ENCODE measurements at regions not wholly inside any gene's neighbourhood (a gene's known extent, or its start where the extent isn't known, plus 50 kb on each side); places are given as distances from the start of the nearest gene placed in this dataset.

DNA sequence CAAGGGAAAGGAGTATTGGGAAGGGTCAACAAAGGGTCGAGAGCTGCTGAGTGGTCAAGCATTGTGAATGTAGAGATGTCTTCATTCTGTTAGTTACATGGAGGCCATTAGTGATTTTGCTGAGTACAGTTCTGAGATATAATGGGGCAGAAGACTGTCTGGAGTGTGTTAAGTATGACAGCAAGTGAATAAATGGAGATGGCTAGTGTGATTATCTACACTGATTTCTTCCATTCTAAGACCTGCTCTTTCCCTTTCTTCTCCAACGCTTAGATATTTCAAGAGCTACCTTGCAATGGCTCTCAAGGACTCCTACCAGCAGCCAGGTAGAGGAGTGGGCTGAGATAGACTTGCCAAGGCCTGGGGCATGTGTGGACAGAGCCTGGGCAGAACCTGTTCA is 216.5 kb downstream of the MFSD1 start:
- H3K36me3 ChIP-seq (ENCODE audit: insufficient read depth, low read length) = no peaks in the 10 kb centered on the region
- H3K9ac ChIP-seq (ENCODE audit: low read depth, low read length) = no peak overlapping the region
- no peaks in the 10 kb centered on the region for H3K9me3 ChIP-seq (replicated peaks; ENCODE audit: low read length)
- no peak overlapping the region for H3K4me3 ChIP-seq (ENCODE audit: low read length)
- H3K4me1 ChIP-seq (ENCODE audit: control insufficient read depth, insufficient read depth, low read length) = no peaks in the 10 kb centered on the region
- no peaks in the 10 kb centered on the region for H3K27me3 ChIP-seq (ENCODE audit: control insufficient read depth, insufficient read depth, low read length)
- no peak overlapping the region for H3K4me2 ChIP-seq (ENCODE audit: low read length)

DNA sequence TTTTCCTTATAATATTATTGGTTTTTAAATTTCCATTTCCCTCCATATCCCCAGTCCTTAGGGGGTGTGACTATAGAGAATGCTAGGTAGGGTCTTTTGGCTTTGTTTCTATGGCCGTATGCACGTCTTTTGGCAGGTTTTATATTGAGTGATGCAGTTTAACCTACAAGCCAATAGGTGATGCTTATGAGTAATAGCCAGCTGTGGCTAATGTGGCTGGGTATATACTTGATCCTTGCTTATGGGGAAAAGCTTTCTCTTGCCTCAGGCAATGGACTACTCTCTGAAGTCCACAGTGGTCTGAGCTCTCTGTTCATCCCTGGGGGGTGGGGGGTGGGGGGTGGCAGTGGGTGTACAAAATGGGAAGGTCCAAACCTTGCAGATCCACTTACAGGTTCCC is 223.9 kb downstream of the MFSD1 start:
- no peak overlapping the region for H3K9ac ChIP-seq (ENCODE audit: low read depth, low read length)

GRCh38 chr3:159026510-159026909 is 224.7 kb downstream of the MFSD1 start:
- H3K4me1 ChIP-seq (ENCODE audit: control insufficient read depth, insufficient read depth, low read length) = peaks cover 11% of the 10 kb centered on the region

More for the DNA sequence above, 223.9 kb downstream of the MFSD1 start:
- Histone ChIP-seq H3K9me3 (replicated peaks; ENCODE audit: low read length) (no peaks in the 10 kb centered on the region), H3K36me3 (ENCODE audit: insufficient read depth, low read length) (no peaks in the 10 kb centered on the region), H3K4me1 (ENCODE audit: control insufficient read depth, insufficient read depth, low read length) (peaks cover 11% of the 10 kb centered on the region), H3K27me3 (ENCODE audit: control insufficient read depth, insufficient read depth, low read length) (no peaks in the 10 kb centered on the region), H3K4me2 (ENCODE audit: low read length) (no peak overlapping the region), H3K4me3 (ENCODE audit: low read length) (no peak overlapping the region)

GRCh38 chr3:159028706-159029105 is 226.9 kb downstream of the MFSD1 start:
- Histone ChIP-seq H3K36me3 (ENCODE audit: insufficient read depth, low read length) (no peaks in the 10 kb centered on the region), H3K9ac (ENCODE audit: low read depth, low read length) (no peak overlapping the region), H3K4me3 (ENCODE audit: low read length) (no peak overlapping the region), H3K4me2 (ENCODE audit: low read length) (no peak overlapping the region), H3K4me1 (ENCODE audit: control insufficient read depth, insufficient read depth, low read length) (peaks cover 11% of the 10 kb centered on the region), H3K27me3 (ENCODE audit: control insufficient read depth, insufficient read depth, low read length) (no peaks in the 10 kb centered on the region), H3K9me3 (replicated peaks; ENCODE audit: low read length) (no peaks in the 10 kb centered on the region)

More at GRCh38 chr3:159026510-159026909, 224.7 kb downstream of the MFSD1 start:
- Histone ChIP-seq H3K4me2 (ENCODE audit: low read length) (no peak overlapping the region), H3K4me3 (ENCODE audit: low read length) (no peak overlapping the region), H3K27me3 (ENCODE audit: control insufficient read depth, insufficient read depth, low read length) (no peaks in the 10 kb centered on the region), H3K9me3 (replicated peaks; ENCODE audit: low read length) (no peaks in the 10 kb centered on the region), H3K9ac (ENCODE audit: low read depth, low read length) (no peak overlapping the region), H3K36me3 (ENCODE audit: insufficient read depth, low read length) (no peaks in the 10 kb centered on the region)

DNA sequence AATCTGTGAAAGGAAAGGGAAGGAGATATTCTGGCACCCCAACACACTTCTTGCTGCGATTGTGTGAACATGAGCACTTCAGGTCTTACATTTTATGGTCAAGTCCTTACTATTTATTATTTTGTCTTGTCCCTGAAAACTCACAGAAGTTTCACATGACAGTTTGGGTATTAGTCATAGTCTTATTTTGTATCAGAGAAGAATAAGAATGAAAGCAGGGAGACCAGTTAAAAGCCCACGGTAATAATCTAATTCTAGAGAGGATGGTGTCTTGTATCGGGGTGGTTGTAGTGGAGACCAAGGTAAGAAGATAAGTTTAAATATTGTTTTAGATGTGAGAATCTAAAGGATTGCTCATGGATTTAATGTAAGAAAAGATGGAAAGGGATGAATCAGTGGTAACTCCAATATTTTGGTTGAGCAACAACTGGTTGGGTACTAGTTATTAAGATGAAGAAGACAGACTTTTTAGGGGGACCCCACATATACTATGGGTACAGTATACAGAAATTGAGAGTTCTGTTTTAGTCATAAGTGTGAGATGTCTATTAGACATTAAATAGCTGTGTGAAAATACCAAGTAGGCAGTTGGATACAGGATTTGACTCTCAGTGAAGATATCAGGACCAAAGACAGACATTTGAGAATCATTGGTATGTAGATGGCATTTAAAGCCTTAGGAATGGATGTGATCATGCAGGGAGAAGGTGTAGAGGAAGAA is 227.6 kb downstream of the MFSD1 start:
- peak overlapping the region; percentile 6 for H3K4me2 ChIP-seq (ENCODE audit: low read length)
- peaks cover 11% of the 10 kb centered on the region for H3K4me1 ChIP-seq (ENCODE audit: control insufficient read depth, insufficient read depth, low read length)
- H3K9ac ChIP-seq (ENCODE audit: low read depth, low read length) = no peak overlapping the region
- no peaks in the 10 kb centered on the region for H3K9me3 ChIP-seq (replicated peaks; ENCODE audit: low read length)
- no peaks in the 10 kb centered on the region for H3K36me3 ChIP-seq (ENCODE audit: insufficient read depth, low read length)
- H3K4me3 ChIP-seq (ENCODE audit: low read length) = peak overlapping the region; percentile 14
- no peaks in the 10 kb centered on the region for H3K27me3 ChIP-seq (ENCODE audit: control insufficient read depth, insufficient read depth, low read length)

GRCh38 chr3:159030138-159030670 is 228.3 kb downstream of the MFSD1 start:
- Histone ChIP-seq H3K36me3 (ENCODE audit: insufficient read depth, low read length) (no peaks in the 10 kb centered on the region), H3K9ac (ENCODE audit: low read depth, low read length) (no peak overlapping the region), H3K4me1 (ENCODE audit: control insufficient read depth, insufficient read depth, low read length) (peaks cover 11% of the 10 kb centered on the region), H3K9me3 (replicated peaks; ENCODE audit: low read length) (no peaks in the 10 kb centered on the region), H3K27me3 (ENCODE audit: control insufficient read depth, insufficient read depth, low read length) (no peaks in the 10 kb centered on the region), H3K4me2 (ENCODE audit: low read length) (no peak overlapping the region), H3K4me3 (ENCODE audit: low read length) (no peak overlapping the region)

DNA sequence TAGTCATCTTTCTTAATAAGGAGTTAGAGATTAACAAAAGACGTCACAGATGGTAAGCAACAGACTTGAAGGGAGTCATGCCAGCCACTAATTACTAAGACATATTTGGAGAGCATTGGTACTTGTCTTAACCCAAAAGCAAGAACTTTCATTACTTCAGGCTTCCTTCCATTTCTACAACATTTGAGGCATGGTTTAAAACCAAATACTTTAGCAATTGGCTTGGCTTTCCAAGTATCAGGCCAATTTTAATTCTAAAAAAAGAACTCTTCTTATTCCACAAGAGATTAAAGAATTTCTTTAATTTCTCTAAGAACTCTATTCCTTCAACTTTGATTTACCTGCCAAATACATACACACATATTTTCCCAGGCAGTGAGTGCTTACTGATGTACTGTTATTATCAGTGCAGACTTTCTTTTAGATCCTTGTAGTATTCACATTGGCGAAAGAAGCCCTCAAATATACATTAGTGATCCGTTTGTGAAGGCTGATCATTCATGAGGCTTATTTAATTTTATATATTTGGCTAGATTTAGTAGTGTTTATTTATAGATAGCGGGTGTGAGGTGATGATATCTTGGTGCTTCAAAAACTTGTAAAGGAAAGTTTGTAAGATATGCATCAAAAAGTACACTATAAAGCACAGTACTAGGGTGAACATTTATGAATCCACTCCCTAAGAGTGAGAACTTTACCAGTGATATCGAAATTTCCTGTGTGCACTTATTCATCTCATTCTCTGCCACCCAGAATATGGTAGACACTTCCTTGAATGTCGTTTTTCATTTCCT is 229.2 kb downstream of the MFSD1 start:
- Histone ChIP-seq H3K9me3 (replicated peaks; ENCODE audit: low read length) (no peaks in the 10 kb centered on the region), H3K4me1 (ENCODE audit: control insufficient read depth, insufficient read depth, low read length) (peaks cover 11% of the 10 kb centered on the region), H3K9ac (ENCODE audit: low read depth, low read length) (no peak overlapping the region), H3K27me3 (ENCODE audit: control insufficient read depth, insufficient read depth, low read length) (no peaks in the 10 kb centered on the region), H3K4me2 (ENCODE audit: low read length) (no peak overlapping the region), H3K36me3 (ENCODE audit: insufficient read depth, low read length) (no peaks in the 10 kb centered on the region), H3K4me3 (ENCODE audit: low read length) (no peak overlapping the region)

DNA sequence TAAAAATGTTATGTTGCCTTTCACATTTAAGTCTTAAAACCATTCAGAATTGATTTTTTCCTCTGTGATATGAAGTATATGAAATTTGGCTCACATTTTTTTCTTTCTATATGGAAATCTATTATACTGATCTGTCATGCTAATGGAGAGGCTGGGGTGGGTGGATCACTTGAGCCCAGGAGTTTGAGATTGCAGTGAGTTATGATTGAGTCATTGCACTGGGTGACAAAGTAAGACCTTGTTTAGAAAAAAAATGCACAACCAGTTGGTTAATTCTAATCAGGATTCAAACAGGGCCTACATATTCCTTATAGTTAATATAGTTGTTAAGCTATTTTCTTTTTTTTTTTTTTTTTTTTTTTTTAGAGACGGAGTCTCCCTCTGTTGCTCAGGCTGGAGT is 230.5 kb downstream of the MFSD1 start:
- Histone ChIP-seq H3K36me3 (ENCODE audit: insufficient read depth, low read length) (no peaks in the 10 kb centered on the region), H3K4me2 (ENCODE audit: low read length) (no peak overlapping the region), H3K4me3 (ENCODE audit: low read length) (no peak overlapping the region), H3K27me3 (ENCODE audit: control insufficient read depth, insufficient read depth, low read length) (no peaks in the 10 kb centered on the region), H3K9me3 (replicated peaks; ENCODE audit: low read length) (no peaks in the 10 kb centered on the region), H3K9ac (ENCODE audit: low read depth, low read length) (no peak overlapping the region), H3K4me1 (ENCODE audit: control insufficient read depth, insufficient read depth, low read length) (peaks cover 11% of the 10 kb centered on the region)

- no peak overlapping the region for H3K4me3 ChIP-seq (ENCODE audit: low read length)
- no peaks in the 10 kb centered on the region for H3K9me3 ChIP-seq (replicated peaks; ENCODE audit: low read length)
- no peaks in the 10 kb centered on the region for H3K36me3 ChIP-seq (ENCODE audit: insufficient read depth, low read length)
- H3K27me3 ChIP-seq (ENCODE audit: control insufficient read depth, insufficient read depth, low read length) = no peaks in the 10 kb centered on the region
- no peak overlapping the region for H3K4me2 ChIP-seq (ENCODE audit: low read length)
- no peaks in the 10 kb centered on the region for H3K4me1 ChIP-seq (ENCODE audit: control insufficient read depth, insufficient read depth, low read length)
- no peak overlapping the region for H3K9ac ChIP-seq (ENCODE audit: low read depth, low read length)
Measured at GRCh38 chr3:159038405-159038804, 236.6 kb downstream of the MFSD1 start.

DNA sequence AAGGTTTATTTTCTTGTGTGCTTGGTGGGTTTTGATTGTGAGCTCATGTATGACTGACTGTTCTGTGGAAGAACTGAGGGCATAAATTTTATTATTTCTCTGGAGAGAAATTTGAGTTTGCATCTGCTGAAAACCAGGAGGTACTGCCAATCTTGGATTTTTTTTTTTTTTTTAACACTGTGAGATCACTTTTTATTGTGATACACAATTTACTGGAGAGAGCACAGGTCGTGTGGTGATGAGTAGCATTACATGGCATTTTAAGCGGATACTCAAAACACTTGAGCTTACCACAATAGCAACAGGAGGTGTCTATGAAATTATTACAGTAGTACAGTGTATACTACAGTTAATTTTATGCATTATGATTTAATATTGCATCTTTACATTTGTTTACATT is 237.4 kb downstream of the MFSD1 start:
- Histone ChIP-seq H3K4me2 (ENCODE audit: low read length) (no peak overlapping the region), H3K9ac (ENCODE audit: low read depth, low read length) (no peak overlapping the region), H3K4me1 (ENCODE audit: control insufficient read depth, insufficient read depth, low read length) (no peaks in the 10 kb centered on the region), H3K9me3 (replicated peaks; ENCODE audit: low read length) (no peaks in the 10 kb centered on the region), H3K4me3 (ENCODE audit: low read length) (no peak overlapping the region), H3K36me3 (ENCODE audit: insufficient read depth, low read length) (no peaks in the 10 kb centered on the region), H3K27me3 (ENCODE audit: control insufficient read depth, insufficient read depth, low read length) (no peaks in the 10 kb centered on the region)

- Histone ChIP-seq H3K4me2 (ENCODE audit: low read length) (no peak overlapping the region), H3K9ac (ENCODE audit: low read depth, low read length) (no peak overlapping the region), H3K9me3 (replicated peaks; ENCODE audit: low read length) (no peaks in the 10 kb centered on the region), H3K4me3 (ENCODE audit: low read length) (no peak overlapping the region), H3K4me1 (ENCODE audit: control insufficient read depth, insufficient read depth, low read length) (no peaks in the 10 kb centered on the region), H3K27me3 (ENCODE audit: control insufficient read depth, insufficient read depth, low read length) (no peaks in the 10 kb centered on the region), H3K36me3 (ENCODE audit: insufficient read depth, low read length) (no peaks in the 10 kb centered on the region)
Measured at GRCh38 chr3:159045279-159045885, 243.5 kb downstream of the MFSD1 start.
